Neuron (in vitro differentiated cells): ENCODE measurements at regions not wholly inside any gene's neighbourhood (a gene's known extent, or its start where the extent isn't known, plus 50 kb on each side); places are given as distances from the start of the nearest gene placed in this dataset.
"Not testable (repeated sequence)": the region's sequence is repeated elsewhere in the genome, so short reads cannot be mapped to it uniquely, and the experiment has no call there.

Experiments
- H2AFZ ChIP-seq: one replicate; pipeline ENCODE4 v1.6.1; 2013; ENCODE audit warnings: low read depth, mild to moderate bottlenecking, inconsistent platforms, low read length, moderate library complexity
- H3K27me3 ChIP-seq: one replicate; pipeline ENCODE4 v1.6.1; 2013; ENCODE audit warnings: low read length; ENCODE audit not compliant: insufficient read depth
- H3K36me3 ChIP-seq: one replicate; pipeline ENCODE4 v1.6.1; 2013; ENCODE audit warnings: low read length; ENCODE audit not compliant: insufficient read depth
- H3K4me1 ChIP-seq: one replicate; pipeline ENCODE4 v1.6.1; 2013; ENCODE audit warnings: low read length; ENCODE audit not compliant: insufficient read depth
- H3K4me3 ChIP-seq: 2 replicates; pipeline ENCODE4 v1.5.1; 2013; ENCODE audit warnings: mild to moderate bottlenecking, low read length, moderate library complexity
- H3K9me3 ChIP-seq: one replicate; pipeline ENCODE4 v1.6.1; 2013; ENCODE audit warnings: low read length

DNA sequence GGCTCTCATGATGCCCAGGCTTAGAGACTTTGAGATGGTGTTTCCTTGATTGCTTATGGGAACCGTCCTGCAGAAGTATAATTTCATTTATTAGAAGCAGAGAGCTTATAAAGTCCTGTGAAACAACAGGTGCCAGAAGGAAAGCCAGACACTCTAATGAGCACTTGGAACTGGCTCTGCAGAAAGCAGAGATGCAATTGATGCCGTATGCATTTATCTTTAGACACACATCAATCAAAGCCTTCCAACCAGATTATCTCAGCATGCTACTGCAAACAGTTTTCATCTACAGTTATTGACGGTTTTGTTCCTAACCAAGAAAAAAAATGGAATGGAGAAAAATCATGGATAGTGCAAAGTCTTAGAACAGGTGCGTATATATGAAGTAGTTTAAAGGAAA is 371.7 kb upstream of the PRKCQ start:
- H3K9me3 ChIP-seq, result no peaks in the 10 kb centered on the region
- peaks cover 6% of the 10 kb centered on the region for H3K4me1 ChIP-seq
- no peaks in the 10 kb centered on the region for H3K36me3 ChIP-seq
- H3K27me3 ChIP-seq, result no peaks in the 10 kb centered on the region
- H3K4me3 ChIP-seq, result no peak overlapping the region
- no peak overlapping the region for H2AFZ ChIP-seq

DNA sequence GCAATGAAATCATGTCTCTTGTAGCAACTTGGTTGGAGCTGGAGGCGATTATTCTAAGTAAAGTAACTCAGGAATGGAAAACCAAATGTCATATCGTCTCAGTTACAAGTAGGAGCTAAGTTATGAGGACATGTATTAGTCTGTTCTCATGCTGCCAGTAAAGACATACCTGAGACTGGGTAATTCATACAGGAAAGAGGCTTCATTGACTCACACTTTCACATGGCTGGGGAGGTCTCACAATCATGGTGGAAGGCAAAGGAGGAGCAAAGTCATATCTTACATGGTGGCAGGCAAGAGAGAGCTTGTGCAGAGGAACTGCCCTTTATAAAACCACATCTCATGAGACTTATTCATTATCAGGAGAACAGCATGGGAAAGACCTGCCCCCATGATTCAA is 370.1 kb upstream of the PRKCQ start:
- no peak overlapping the region for H2AFZ ChIP-seq
- H3K4me1 ChIP-seq, result peaks cover 6% of the 10 kb centered on the region
- H3K36me3 ChIP-seq, result no peaks in the 10 kb centered on the region
- no peaks in the 10 kb centered on the region for H3K9me3 ChIP-seq
- H3K27me3 ChIP-seq, result no peaks in the 10 kb centered on the region
- H3K4me3 ChIP-seq, result no peak overlapping the region

DNA sequence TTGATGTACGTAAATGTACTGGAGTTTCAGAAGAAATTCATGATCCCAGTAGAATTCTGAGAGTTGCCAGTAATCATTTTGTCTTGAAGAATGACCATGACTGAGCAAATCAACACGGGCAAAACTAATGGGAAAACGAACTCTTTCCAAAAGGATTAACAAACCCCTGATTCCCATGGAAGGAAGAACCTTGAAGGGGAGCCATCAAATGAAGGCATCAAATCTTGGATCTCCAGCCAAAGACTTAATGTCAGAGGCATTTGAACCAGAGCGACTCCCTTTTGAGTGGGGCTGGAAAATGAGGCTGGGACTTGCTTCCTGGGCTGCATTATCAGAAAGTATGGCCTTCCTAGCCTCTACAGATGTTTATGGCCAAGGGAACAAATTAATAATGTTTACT is 364.4 kb upstream of the PRKCQ start:
- H3K27me3 ChIP-seq, result no peaks in the 10 kb centered on the region
- no peaks in the 10 kb centered on the region for H3K36me3 ChIP-seq
- no peak overlapping the region for H2AFZ ChIP-seq
- no peak overlapping the region for H3K4me3 ChIP-seq
- no peaks in the 10 kb centered on the region for H3K4me1 ChIP-seq
- H3K9me3 ChIP-seq, result no peaks in the 10 kb centered on the region

DNA sequence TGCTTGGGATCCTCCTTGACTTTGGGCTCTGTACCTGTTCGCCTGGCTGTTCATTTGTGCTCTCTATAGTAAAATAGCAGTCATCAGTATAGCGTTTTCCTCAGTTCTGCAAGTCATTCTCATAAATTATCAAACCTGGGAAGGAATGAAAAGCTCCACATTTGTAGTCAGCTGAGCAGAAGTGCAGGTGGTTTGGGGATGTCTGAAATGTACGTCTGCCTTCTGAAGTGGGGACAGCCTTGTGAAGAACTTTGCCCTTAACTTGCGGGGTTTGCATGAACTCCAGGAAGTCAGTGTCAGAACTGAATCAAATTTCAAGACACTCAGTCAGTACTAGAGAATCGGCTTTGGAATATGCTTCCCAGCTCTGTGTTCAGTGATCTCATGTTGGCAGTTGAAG is 358.3 kb upstream of the PRKCQ start:
- H3K4me3 ChIP-seq, result no peak overlapping the region
- H3K36me3 ChIP-seq, result no peaks in the 10 kb centered on the region
- H3K27me3 ChIP-seq, result no peaks in the 10 kb centered on the region
- no peaks in the 10 kb centered on the region for H3K9me3 ChIP-seq
- H2AFZ ChIP-seq, result no peak overlapping the region
- no peaks in the 10 kb centered on the region for H3K4me1 ChIP-seq

DNA sequence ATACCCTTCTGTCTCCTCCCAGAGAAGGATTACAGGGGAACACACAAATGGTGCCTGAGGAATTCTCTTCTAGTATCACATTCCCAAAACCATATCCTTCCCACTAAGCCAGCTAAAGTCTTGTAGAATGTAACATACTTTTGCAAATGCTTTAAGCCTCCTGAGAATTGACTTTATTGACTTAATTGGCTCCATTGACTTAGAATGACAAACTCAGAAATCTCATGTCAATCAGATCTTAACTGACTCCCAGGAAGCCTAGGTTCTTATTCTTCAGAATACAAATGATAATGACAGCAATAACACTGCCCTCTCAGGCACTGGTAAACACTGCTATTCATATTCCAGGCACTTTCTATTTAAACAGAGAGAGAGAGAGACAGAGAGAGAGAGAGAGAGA is 356.9 kb upstream of the PRKCQ start:
- no peak overlapping the region for H2AFZ ChIP-seq
- H3K4me3 ChIP-seq, result no peak overlapping the region
- no peaks in the 10 kb centered on the region for H3K27me3 ChIP-seq
- H3K4me1 ChIP-seq, result no peaks in the 10 kb centered on the region
- H3K9me3 ChIP-seq, result no peaks in the 10 kb centered on the region
- no peaks in the 10 kb centered on the region for H3K36me3 ChIP-seq

DNA sequence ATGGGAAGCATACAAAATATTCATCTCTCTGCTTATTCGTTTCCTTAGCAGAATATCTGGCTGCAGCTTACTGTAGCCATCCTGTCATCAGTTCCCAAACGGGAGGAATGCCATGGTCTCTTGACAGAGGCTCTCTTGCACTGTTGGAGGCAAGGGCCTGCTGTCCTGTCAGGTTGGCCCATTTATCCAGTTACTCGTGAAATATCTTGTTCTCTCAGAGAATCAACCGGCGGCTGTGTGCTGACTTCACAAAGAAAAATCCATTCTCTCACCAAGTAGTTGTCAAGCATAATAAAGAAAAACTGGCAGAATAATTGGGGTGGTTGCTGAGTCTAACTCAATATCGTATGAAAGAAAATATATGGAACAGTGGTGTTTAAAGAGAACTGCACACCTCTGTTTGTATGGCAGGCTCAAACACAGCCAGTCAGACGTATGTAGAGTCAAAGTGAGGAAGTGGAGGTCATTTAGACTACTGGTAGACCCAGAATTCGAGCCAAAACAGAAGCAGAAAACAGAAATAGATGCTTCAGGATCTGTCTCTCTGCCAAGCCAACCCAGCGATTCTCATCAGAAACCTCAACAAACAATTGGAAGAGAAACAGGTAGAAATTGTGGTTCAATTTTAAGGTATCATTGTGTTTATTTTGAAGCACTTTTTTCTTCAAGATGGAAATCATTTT is 349.2 kb upstream of the PRKCQ start:
- Histone ChIP-seq H3K9me3 (no peaks in the 10 kb centered on the region), H3K27me3 (no peaks in the 10 kb centered on the region), H2AFZ (no peak overlapping the region), H3K4me1 (no peaks in the 10 kb centered on the region), H3K4me3 (no peak overlapping the region), H3K36me3 (no peaks in the 10 kb centered on the region)

DNA sequence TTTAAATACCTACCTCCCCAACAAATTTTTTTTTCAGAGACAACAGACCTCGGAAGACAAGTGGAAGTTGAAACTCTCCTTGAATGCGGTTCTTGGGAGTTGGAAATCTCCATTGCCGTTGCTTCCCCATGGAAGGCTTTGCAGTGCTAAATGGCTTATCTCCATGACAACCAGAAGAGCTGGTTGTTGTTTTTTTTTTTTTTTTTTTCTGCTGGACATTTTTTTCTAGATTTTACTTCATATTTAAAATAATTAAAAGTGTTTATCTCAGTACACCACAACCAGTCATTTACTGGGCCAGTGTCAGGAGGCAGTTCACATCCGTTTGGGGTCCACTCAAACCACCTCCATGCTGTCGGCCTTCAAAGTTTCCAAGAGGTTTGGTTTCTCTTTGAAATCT is 348.5 kb upstream of the PRKCQ start:
- Histone ChIP-seq H3K27me3 (no peaks in the 10 kb centered on the region), H3K4me3 (no peak overlapping the region), H3K4me1 (no peaks in the 10 kb centered on the region), H3K36me3 (no peaks in the 10 kb centered on the region), H2AFZ (no peak overlapping the region), H3K9me3 (no peaks in the 10 kb centered on the region)

DNA sequence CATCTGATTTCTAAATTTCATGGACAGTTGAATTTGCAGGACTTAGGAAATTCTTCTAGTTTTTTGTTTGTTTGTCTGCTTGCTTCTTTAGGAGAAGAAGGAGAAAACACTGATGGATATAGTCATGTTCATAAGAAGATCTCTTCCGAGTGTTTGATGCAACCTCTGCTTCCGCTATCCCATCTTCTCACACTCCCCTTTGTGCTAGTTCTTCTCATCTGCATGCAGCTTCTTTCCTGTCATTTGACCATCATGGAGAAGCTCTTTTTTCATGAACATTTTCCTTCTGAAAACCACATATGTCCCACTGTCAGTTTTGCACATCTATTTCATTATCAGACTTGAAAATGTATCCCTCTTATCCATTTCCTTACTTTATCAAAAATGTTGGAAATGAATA is 346.9 kb upstream of the PRKCQ start:
- no peaks in the 10 kb centered on the region for H3K4me1 ChIP-seq
- no peaks in the 10 kb centered on the region for H3K9me3 ChIP-seq
- no peaks in the 10 kb centered on the region for H3K36me3 ChIP-seq
- H3K4me3 ChIP-seq, result no peak overlapping the region
- H3K27me3 ChIP-seq, result no peaks in the 10 kb centered on the region
- H2AFZ ChIP-seq, result no peak overlapping the region

DNA sequence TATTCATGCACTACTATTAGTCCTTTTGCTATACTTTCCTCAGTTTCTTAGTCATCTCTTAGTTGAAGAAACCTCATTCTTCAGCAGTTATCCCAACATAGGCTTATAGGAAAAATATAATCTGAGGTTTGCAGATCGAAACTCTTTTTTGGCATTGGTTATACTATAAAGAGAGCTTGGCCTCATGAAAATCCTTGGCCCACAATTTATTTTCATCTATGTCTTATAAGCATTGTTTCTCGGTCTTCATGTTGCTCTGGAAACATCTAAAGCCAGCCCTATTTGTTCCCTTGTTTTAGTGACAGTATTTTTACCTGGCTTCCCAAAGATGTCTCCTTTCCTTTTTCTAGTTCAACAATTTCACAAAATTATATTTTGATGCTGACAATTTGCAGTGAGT is 345.1 kb upstream of the PRKCQ start:
- H3K9me3 ChIP-seq, result no peaks in the 10 kb centered on the region
- H3K27me3 ChIP-seq, result no peaks in the 10 kb centered on the region
- no peaks in the 10 kb centered on the region for H3K36me3 ChIP-seq
- no peak overlapping the region for H2AFZ ChIP-seq
- no peak overlapping the region for H3K4me3 ChIP-seq
- H3K4me1 ChIP-seq, result no peaks in the 10 kb centered on the region

DNA sequence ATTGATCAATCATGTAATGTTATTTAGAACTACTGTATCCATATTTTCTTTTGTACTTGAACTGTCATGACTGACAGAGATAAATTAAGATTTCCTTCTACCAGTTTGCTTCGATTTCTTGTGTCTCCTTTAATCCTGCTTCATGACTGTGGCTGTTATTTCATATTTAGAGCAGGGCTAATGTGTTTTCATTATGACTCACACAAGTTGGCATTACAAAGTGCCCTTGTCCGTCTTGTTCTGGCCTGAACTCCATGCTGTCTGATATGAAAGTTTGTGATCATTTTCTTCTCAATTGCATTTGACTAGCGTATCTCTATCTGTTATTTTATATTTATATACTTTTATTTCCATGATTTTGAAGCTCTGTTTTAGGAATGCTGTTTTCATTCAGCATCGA is 344.1 kb upstream of the PRKCQ start:
- H3K27me3 ChIP-seq, result no peaks in the 10 kb centered on the region
- no peak overlapping the region for H3K4me3 ChIP-seq

DNA sequence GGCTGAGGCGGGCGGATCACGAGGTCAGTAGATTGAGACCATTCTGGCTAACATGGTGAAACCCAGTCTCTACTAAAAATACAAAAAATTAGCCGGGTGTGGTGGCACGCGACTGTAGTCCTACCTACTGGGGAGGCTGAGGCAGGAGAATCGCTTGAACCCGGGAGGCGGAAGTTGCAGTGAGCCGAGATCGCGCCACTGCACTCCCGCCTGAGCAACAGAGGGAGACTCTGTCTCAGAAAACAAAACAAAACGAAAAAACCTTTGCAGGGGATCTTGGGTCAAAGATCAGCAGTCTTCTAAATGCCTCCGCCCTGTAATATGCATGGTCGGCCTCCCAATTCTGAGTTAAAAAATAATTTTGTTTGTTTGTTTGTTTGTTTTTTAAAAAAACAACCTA is 340.9 kb upstream of the PRKCQ start:
- H3K27me3 ChIP-seq, H3K9me3 ChIP-seq, H3K36me3 ChIP-seq, H3K4me1 ChIP-seq, H2AFZ ChIP-seq, H3K4me3 ChIP-seq: not testable (repeated sequence)

More for the DNA sequence above, 344.1 kb upstream of the PRKCQ start:
- H3K36me3 ChIP-seq, result no peaks in the 10 kb centered on the region
- H2AFZ ChIP-seq, result no peak overlapping the region
- H3K4me1 ChIP-seq, result no peaks in the 10 kb centered on the region
- no peaks in the 10 kb centered on the region for H3K9me3 ChIP-seq

DNA sequence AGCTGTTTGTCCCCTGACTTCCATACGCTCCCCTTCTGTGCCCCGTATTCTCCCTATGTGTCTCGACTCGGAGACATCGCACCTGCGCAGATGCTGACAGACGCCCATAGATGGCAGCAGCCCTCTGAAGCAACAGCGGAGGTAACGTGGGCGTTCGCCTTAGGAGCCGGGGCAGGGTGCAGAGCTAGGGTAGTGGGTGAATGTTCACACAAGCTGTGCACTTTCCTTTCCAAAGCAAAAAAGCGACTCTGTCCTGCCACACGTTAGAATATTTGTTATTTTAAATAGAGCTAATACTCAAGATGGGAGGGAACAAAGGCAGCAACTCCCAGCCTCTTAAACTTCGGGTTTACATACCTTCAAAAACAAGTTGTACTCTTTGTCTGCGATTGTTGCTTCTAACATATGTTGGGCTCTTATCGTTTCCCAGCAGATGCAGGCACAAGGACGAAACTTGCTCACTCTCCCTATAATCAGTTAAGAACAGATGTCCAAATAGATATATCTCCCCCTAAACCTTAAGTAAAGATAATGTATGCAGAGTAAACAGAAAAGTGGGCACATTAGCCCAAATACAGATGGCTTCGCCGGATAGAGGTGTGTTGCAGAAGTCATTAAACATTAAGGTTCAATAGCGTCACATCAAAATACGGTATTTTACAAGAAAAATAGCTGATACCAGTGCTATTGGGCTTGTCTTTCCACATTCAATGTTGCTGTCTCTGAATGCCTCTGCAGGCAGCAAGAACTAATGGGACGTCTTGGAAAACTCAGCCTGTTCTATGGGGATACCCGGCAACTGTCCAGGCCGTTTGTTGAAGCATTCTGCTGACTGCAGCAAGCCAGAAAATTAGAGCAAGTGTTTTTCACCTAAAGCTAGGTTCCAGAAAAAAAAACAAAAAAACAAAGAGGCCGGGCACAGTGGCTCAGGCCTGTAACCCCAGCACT is 340.3 kb upstream of the PRKCQ start:
- H3K4me1 ChIP-seq, result no peaks in the 10 kb centered on the region
- H3K36me3 ChIP-seq, result no peaks in the 10 kb centered on the region
- no peaks in the 10 kb centered on the region for H3K9me3 ChIP-seq
- no peak overlapping the region for H3K4me3 ChIP-seq
- no peaks in the 10 kb centered on the region for H3K27me3 ChIP-seq
- no peak overlapping the region for H2AFZ ChIP-seq

DNA sequence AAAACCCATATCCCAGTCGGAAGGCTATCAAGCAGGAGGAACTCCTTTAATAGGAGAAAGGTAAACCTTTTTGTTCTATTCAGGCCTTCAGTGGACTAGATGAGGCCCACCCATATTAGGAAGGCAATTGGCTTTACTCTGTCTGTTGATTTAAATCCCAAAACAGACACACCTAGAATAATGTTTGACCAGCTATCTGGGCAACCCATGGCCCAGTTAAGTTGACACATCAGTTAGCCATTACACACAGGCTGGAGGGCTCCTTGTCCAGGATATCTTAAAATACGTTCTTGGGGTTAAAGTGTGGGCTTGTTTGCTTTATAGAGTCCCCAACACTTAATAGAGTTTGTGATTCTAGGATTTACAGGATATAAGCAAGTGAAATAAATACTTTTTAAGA is 339.0 kb upstream of the PRKCQ start:
- no peak overlapping the region for H3K4me3 ChIP-seq

More for the DNA sequence above, 339.0 kb upstream of the PRKCQ start:
- Histone ChIP-seq H3K9me3 (no peaks in the 10 kb centered on the region), H3K4me1 (no peaks in the 10 kb centered on the region), H3K36me3 (no peaks in the 10 kb centered on the region), H2AFZ (no peak overlapping the region), H3K27me3 (no peaks in the 10 kb centered on the region)
